HepG2 (cell line): ENCODE measurements at regions not wholly inside any gene's neighbourhood (a gene's known extent, or its start where the extent isn't known, plus 50 kb on each side); places are given as distances from the start of the nearest gene placed in this dataset.
A peak's percentile ranks its signal among the peaks of the same experiment; 100 is the strongest.

Experiments used
- ATAC-seq: fragments of 200-7000 bp; cut with Tn5 transposase; 3 replicates; pipeline ENCODE4 v1.9.1; 2020; ENCODE audit warnings: mild to moderate bottlenecking, moderate library complexity
- BruUV-seq: library from RNA; stranded (reverse); fragments of 400-500 nt; replicated peaks from 2 replicates; lab custom pipeline; 2021; lab: Mats Ljungman, UMichigan
- CTCF ChIA-PET: fragments of 300-600 bp; formaldehyde crosslinking; extraction: SDS; loops from one replicate; lab custom pipeline; 2021; ENCODE audit warnings: low total read pairs, inconsistent platforms, low intra/inter-chr PET ratio; lab: Yijun Ruan, JAX
- POLR2A ChIA-PET: fragments of 350-600 bp; sonication (Branson Sonifier 250); formaldehyde crosslinking; loops from one replicate; lab custom pipeline; 2020; ENCODE audit warnings: antibody characterized with exemption, inconsistent platforms; lab: Yijun Ruan, JAX
- DNase-seq: peaks from one replicate; pipeline ENCODE4 v3.0.0-alpha.2; 2015; ENCODE audit warnings: low spot score
- FAIRE-seq: peaks from 3 replicates; lab custom pipeline; 2011; peaks lifted over from hg19 to GRCh38; lab: Jason Lieb, UNC
- H2AFZ ChIP-seq: one replicate; pipeline ENCODE4 v1.6.1; 2011; ENCODE audit warnings: low read length, inconsistent platforms
- H3K27ac ChIP-seq: fragments of 300-600 bp; 3 replicates; pipeline ENCODE4 v1.8.0; 2011; ENCODE audit warnings: mixed run types, mild to moderate bottlenecking, mixed read lengths, low read length, inconsistent platforms; ENCODE audit not compliant: insufficient read depth; ENCODE audit errors: extremely low read length
- H3K27me3 ChIP-seq, 2 experiments: fragments of 200-600 bp in 1 of 2; 2 replicates in 1 of 2; 3 replicates in 1 of 2; pipeline versions ENCODE4 v1.6.0 to v1.8.0; 2011; ENCODE audit warnings: low read length in 2 of 2, mild to moderate bottlenecking in 2 of 2, moderate library complexity in 2 of 2, inconsistent platforms in 1 of 2; ENCODE audit not compliant: insufficient read depth in 2 of 2, control insufficient read depth in 1 of 2
- H3K36me3 ChIP-seq, 2 experiments: fragments of 200-600 bp in 1 of 2; replicated peaks in 1 of 2; 2 replicates in 1 of 2; 3 replicates in 1 of 2; pipeline versions ENCODE4 v1.5.1 to v1.8.0; 2011; ENCODE audit warnings: low read length in 2 of 2, inconsistent platforms in 1 of 2; ENCODE audit not compliant: insufficient read depth in 2 of 2, control insufficient read depth in 1 of 2
- H3K4me1 ChIP-seq: 2 replicates; pipeline ENCODE4 v1.5.1; 2012; ENCODE audit warnings: low read length, inconsistent platforms; ENCODE audit not compliant: insufficient read depth
- H3K4me2 ChIP-seq: 2 replicates; pipeline ENCODE4 v1.6.0; 2011; ENCODE audit warnings: low read depth, low read length, inconsistent platforms
- H3K4me3 ChIP-seq, 3 experiments: fragments of 200-600 bp in 1 of 3; sonication (generic), shearing (Covaris generic) in 1 of 3; replicated peaks in 1 of 3; 2 replicates each; pipeline ENCODE4 v1.5.1; 2011 to 2016; ENCODE audit warnings: low read length in 3 of 3, inconsistent platforms in 2 of 3, low read depth in 2 of 3, mild to moderate bottlenecking in 2 of 3, control low read depth in 1 of 3, mixed read lengths in 1 of 3; ENCODE audit not compliant: insufficient read depth in 1 of 3
- H3K79me2 ChIP-seq: one replicate; pipeline ENCODE4 v1.6.1; 2011; ENCODE audit warnings: low read length, inconsistent platforms; ENCODE audit not compliant: insufficient read depth
- H3K9ac ChIP-seq: 2 replicates; pipeline ENCODE4 v1.6.0; 2011; ENCODE audit warnings: mild to moderate bottlenecking, low read depth, low read length, inconsistent platforms; ENCODE audit not compliant: insufficient read depth
- H3K9me3 ChIP-seq: 2 replicates; pipeline ENCODE4 v1.5.1; 2012; ENCODE audit warnings: mild to moderate bottlenecking, low read length
- H4K20me1 ChIP-seq: 2 replicates; pipeline ENCODE4 v1.6.0; 2011; ENCODE audit warnings: inconsistent platforms, mild to moderate bottlenecking, low read length, moderate library complexity; ENCODE audit not compliant: insufficient read depth
- MAFF ChIP-seq: IDR thresholded peaks from 2 replicates; pipeline ENCODE4 v1.6.1; 2011; ENCODE audit warnings: low read depth, low read length, improper control_type of control experiment
- MAFK ChIP-seq, 2 experiments: IDR thresholded peaks in 1 of 2; conservative IDR thresholded peaks in 1 of 2; 2 replicates each; pipeline ENCODE4 v1.6.1; 2011; ENCODE audit warnings: improper control_type of control experiment in 2 of 2, low read length in 2 of 2
- NR2F6 ChIP-seq, 2 experiments: IDR thresholded peaks; 2 replicates each; pipeline ENCODE4 v1.6.1; 2016; ENCODE audit warnings: antibody characterized with exemption in 1 of 2, mild to moderate bottlenecking in 1 of 2
- ZBTB7A ChIP-seq: sonication (generic); formaldehyde crosslinking; IDR thresholded peaks from 2 replicates; pipeline ENCODE4 v1.8.0; 2022; ENCODE audit warnings: mild to moderate bottlenecking, missing genetic modification reagents
- WGBS: methylation state at CpG from one replicate; pipeline ENCODE4 v1.1.6; 2017; ENCODE audit warnings: low lambda C conversion rate; 5-methylcytosine and 5-hydroxymethylcytosine counted together
- in situ Hi-C: cut with HindIII; loops from 2 replicates; pipeline ENCODE4 v1.10.0; 2017; ENCODE audit warnings: low pct_unique_long_range_greater_than_20kb; ENCODE audit not compliant: extremely low pct_ligation_motif_present
- intact Hi-C: fragments of 100-400 bp; cut with micrococcal nuclease; formaldehyde crosslinking; loops from one replicate; pipeline ENCODE4 v1.10.0; 2022; ENCODE audit not compliant: unreplicated experiment

DNA sequence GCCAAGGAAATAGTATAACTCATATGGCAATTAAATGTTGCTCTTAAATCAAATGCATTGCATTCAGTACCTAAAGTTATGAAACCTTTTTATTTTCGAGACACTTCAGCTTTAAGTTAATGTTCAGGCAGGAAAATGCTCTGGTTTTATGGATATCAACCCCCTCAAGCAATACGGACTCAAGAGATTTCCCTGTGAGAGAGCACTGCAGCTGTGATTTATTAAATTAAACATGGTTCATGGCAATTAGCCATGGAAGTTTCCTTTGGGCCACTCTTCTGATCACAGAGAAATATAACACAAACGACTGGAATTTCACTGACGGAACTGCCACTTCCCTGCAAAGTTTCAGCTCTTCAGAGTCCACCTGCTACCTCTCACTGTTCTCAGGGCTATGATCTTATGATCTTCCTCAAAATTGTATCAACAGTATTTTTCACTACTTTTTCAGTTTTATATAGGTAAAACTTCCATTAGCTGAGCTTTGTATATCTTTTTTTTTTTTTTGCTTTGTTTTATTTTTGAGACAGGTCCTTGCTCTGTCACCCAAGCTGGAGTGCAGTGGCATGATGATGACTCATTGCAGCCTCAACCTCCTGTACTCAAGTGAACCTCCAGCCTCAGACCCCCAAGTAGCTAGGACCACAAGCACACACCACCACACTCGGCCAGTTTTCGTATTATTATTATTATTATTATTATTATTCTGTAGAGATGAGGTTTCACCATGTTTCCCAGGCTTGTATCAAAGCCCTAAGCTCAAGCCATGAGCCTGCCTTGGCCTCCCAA is 923.1 kb upstream of the TMPRSS15 start:
- Histone ChIP-seq H3K27ac (no peak overlapping the region), H3K9me3 (peaks cover 68% of the 10 kb centered on the region), H2AFZ (no peak overlapping the region), H3K4me3 (no peak overlapping the region), H4K20me1 (no peaks in the 10 kb centered on the region), H3K4me2 (no peak overlapping the region), H3K27me3 (no peaks in the 10 kb centered on the region), H3K36me3 (no peaks in the 10 kb centered on the region), H3K4me1 (no peaks in the 10 kb centered on the region), H3K9ac (no peak overlapping the region), H3K79me2 (no peaks in the 10 kb centered on the region)
- POLR2A ChIA-PET, result no interaction called here
- no TSS peak for BruUV-seq
- CTCF ChIA-PET, result no interaction called here
- ATAC-seq, result no peak
- in situ Hi-C loops, result no loop called here
- no peak for TF ChIP-seq ZBTB7A (CRISPR knock-in tag)
- FAIRE-seq, result no peak
- intact Hi-C loops, result no loop called here
- WGBS, result 23% methylated on average over 6 of the region's 6 CpGs
- no peak for DNase-seq

DNA sequence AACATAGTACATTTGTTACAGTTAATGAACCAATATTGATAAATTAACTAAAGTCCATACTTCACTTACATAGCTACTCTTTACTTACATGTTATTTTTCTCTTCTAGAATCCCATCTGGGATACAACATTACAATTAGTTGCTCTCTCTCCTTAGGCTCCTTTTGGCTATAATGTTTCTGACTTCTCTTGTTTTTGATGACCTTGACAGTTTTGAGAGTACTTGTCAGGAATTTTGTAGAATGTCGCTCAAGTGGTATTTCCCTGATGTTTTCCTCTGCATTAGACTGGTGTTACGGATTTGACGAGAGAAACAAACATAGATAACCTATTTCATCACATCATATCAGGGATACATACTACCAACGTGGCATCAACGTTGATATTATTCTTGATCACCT is 925.4 kb upstream of the TMPRSS15 start:
- CTCF ChIA-PET, result no interaction called here
- H4K20me1 ChIP-seq, result no peaks in the 10 kb centered on the region
- H2AFZ ChIP-seq, result no peak overlapping the region
- no peak for ATAC-seq
- peaks cover 75% of the 10 kb centered on the region for H3K9me3 ChIP-seq
- in situ Hi-C loops (no loop called here), intact Hi-C loops (no loop called here)
- TF ChIP-seq NR2F6 (IDR thresholded peaks at IDR 0.05) (no peak), NR2F6 (CRISPR knock-in tag; IDR thresholded peaks at IDR 0.05) (no peak), MAFK (conservative IDR thresholded peaks at IDR 0.05 in 1 of 2, IDR thresholded peaks at IDR 0.05 in 1 of 2; ENCODE audit: low read length in 2 of 2) (peak; percentile 62 to 81), MAFF (peak; percentile 70)
- H3K4me1 ChIP-seq, result no peaks in the 10 kb centered on the region
- H3K4me3 ChIP-seq, result no peak overlapping the region
- H3K79me2 ChIP-seq, result no peaks in the 10 kb centered on the region
- no TSS peak for BruUV-seq
- DNase-seq, result no peak
- no peak overlapping the region for H3K4me2 ChIP-seq
- no peaks in the 10 kb centered on the region for H3K27me3 ChIP-seq
- no peak overlapping the region for H3K9ac ChIP-seq
- POLR2A ChIA-PET, result no interaction called here
- H3K27ac ChIP-seq, result no peak overlapping the region
- no peaks in the 10 kb centered on the region for H3K36me3 ChIP-seq
- no peak for FAIRE-seq
- 1% methylated on average over 5 of the region's 5 CpGs for WGBS
